Activated B cell treated with CpG ODN at 0.5 μM for 24 hours (primary cell): ENCODE measurements at regions not wholly inside any gene's neighbourhood (a gene's known extent, or its start where the extent isn't known, plus 50 kb on each side); places are given as distances from the start of the nearest gene placed in this dataset.
"Not testable (repeated sequence)": the region's sequence is repeated elsewhere in the genome, so short reads cannot be mapped to it uniquely, and the experiment has no call there.

Experiments
- ATAC-seq: fragments of 200-7000 bp; cut with Tn5 transposase; one replicate; pipeline ENCODE4 v1.10.0; 2021; ENCODE audit warnings: low read depth, mild to moderate bottlenecking, moderate library complexity
- CTCF ChIA-PET: fragments of 350-600 bp; sonication (Branson Sonifier 250); formaldehyde crosslinking; loops from one replicate; lab custom pipeline; 2021; ENCODE audit warnings: antibody characterized with exemption; lab: Charles Lee
- POLR2A ChIA-PET: fragments of 350-600 bp; sonication (Branson Sonifier 250); formaldehyde crosslinking; loops from one replicate; lab custom pipeline; 2021; ENCODE audit warnings: antibody characterized with exemption; lab: Charles Lee
- DNase-seq: peaks from one replicate; pipeline ENCODE4 v3.0.0; 2022
- H3K27ac Mint-ChIP-seq: one replicate; pipeline ENCODE4 v1.8.0; 2020; ENCODE audit warnings: mixed read lengths
- H3K27me3 Mint-ChIP-seq: one replicate; pipeline ENCODE4 v1.8.0; 2021; ENCODE audit warnings: mixed read lengths
- H3K36me3 Mint-ChIP-seq: one replicate; pipeline ENCODE4 v1.8.0; 2021; ENCODE audit warnings: low read depth, mixed read lengths
- H3K4me1 Mint-ChIP-seq: one replicate; pipeline ENCODE4 v1.8.0; 2021; ENCODE audit warnings: mixed read lengths
- H3K4me3 Mint-ChIP-seq: one replicate; pipeline ENCODE4 v1.8.0; 2020; ENCODE audit warnings: mild to moderate bottlenecking, mixed read lengths
- H3K9me3 Mint-ChIP-seq: one replicate; pipeline ENCODE4 v1.8.0; 2020; ENCODE audit warnings: mixed read lengths
- CTCF ChIP-seq: fragments of 200-600 bp; IDR thresholded peaks from one replicate; pipeline ENCODE4 v1.8.0; 2022; ENCODE audit warnings: antibody characterized with exemption, mild to moderate bottlenecking
- intact Hi-C: fragments of 100-400 bp; cut with micrococcal nuclease; formaldehyde crosslinking; loops from one replicate; pipeline ENCODE4 v1.15.1; 2024

- TF ChIP-seq CTCF: no peak
- DNase-seq: no peak
- Mint-ChIP-seq H3K36me3 (no peaks in the 10 kb centered on the region), H3K27me3 (peaks cover 19% of the 10 kb centered on the region), H3K27ac (no peak overlapping the region), H3K4me3 (no peak overlapping the region), H3K9me3 (no peaks in the 10 kb centered on the region), H3K4me1 (no peaks in the 10 kb centered on the region)
- ChIA-PET CTCF (no interaction called here), POLR2A (no interaction called here)
- no peak for ATAC-seq
- intact Hi-C loops: no loop called here
Measured at GRCh38 chr6:863831-864230, 170.9 kb upstream of the EXOC2 start.

GRCh38 chr6:863127-863526, 170.2 kb upstream of the EXOC2 start:
- H3K27ac Mint-ChIP-seq, POLR2A ChIA-PET, CTCF ChIA-PET, H3K4me1 Mint-ChIP-seq, H3K36me3 Mint-ChIP-seq, H3K4me3 Mint-ChIP-seq, H3K9me3 Mint-ChIP-seq, intact Hi-C loops, DNase-seq, ATAC-seq: not testable (repeated sequence)
- H3K27me3 Mint-ChIP-seq: peaks cover 21% of the 10 kb centered on the region

GRCh38 chr6:859936-860335, 167.0 kb upstream of the EXOC2 start:
- H3K36me3 Mint-ChIP-seq: no peaks in the 10 kb centered on the region
- POLR2A ChIA-PET: no interaction called here
- CTCF ChIA-PET: no interaction called here
- peaks cover 17% of the 10 kb centered on the region for H3K27me3 Mint-ChIP-seq
- intact Hi-C loops: no loop called here
- no peaks in the 10 kb centered on the region for H3K9me3 Mint-ChIP-seq
- no peak for ATAC-seq
- H3K27ac Mint-ChIP-seq: no peak overlapping the region
- no peaks in the 10 kb centered on the region for H3K4me1 Mint-ChIP-seq
- DNase-seq: no peak
- no peak overlapping the region for H3K4me3 Mint-ChIP-seq
- no peak for TF ChIP-seq CTCF

GRCh38 chr6:854406-855118, 161.6 kb upstream of the EXOC2 start:
- H3K4me1 Mint-ChIP-seq: peaks cover 5% of the 10 kb centered on the region
- DNase-seq: no peak
- no peak overlapping the region for H3K4me3 Mint-ChIP-seq
- no peak for ATAC-seq
- ChIA-PET POLR2A (no interaction called here), CTCF (no interaction called here)
- H3K27me3 Mint-ChIP-seq: peaks cover 5% of the 10 kb centered on the region
- H3K36me3 Mint-ChIP-seq: no peaks in the 10 kb centered on the region
- intact Hi-C loops: no loop called here
- peaks cover 4% of the 10 kb centered on the region for H3K9me3 Mint-ChIP-seq
- no peak for TF ChIP-seq CTCF
- H3K27ac Mint-ChIP-seq: no peak overlapping the region

- H3K9me3 Mint-ChIP-seq, CTCF ChIA-PET, H3K4me3 Mint-ChIP-seq, ATAC-seq, intact Hi-C loops, H3K27ac Mint-ChIP-seq, H3K4me1 Mint-ChIP-seq, H3K36me3 Mint-ChIP-seq, H3K27me3 Mint-ChIP-seq, DNase-seq, POLR2A ChIA-PET: not testable (repeated sequence)
Measured at GRCh38 chr6:852216-852615, 159.3 kb upstream of the EXOC2 start.

GRCh38 chr6:849075-849506, 156.2 kb upstream of the EXOC2 start:
- H3K4me3 Mint-ChIP-seq: no peak overlapping the region
- ChIA-PET POLR2A (interaction anchor here (0.6 kb wide), 1 partner anchor 312 kb away, joined by 3 read pairs; no protein-coding TSS in a partner anchor), CTCF (no interaction called here)
- no peak overlapping the region for H3K27ac Mint-ChIP-seq
- H3K27me3 Mint-ChIP-seq: peaks cover 5% of the 10 kb centered on the region
- intact Hi-C loops: no loop called here
- H3K4me1 Mint-ChIP-seq: peaks cover 5% of the 10 kb centered on the region
- ATAC-seq (no peak), DNase-seq (no peak)
- no peaks in the 10 kb centered on the region for H3K36me3 Mint-ChIP-seq
- peaks cover 4% of the 10 kb centered on the region for H3K9me3 Mint-ChIP-seq
- TF ChIP-seq CTCF: no peak
